Endothelial cell of umbilical vein (primary cell): ENCODE measurements at regions not wholly inside any gene's neighbourhood (a gene's known extent, or its start where the extent isn't known, plus 50 kb on each side); places are given as distances from the start of the nearest gene placed in this dataset.

Experiments
- BruUV-seq: library from RNA; stranded (reverse); fragments of 400-500 nt; replicated peaks from 2 replicates; lab custom pipeline; 2021; lab: Mats Ljungman, UMichigan
- CTCF ChIA-PET: fragments of 300-600, 350-600 bp; sonication (Branson Sonifier 250); formaldehyde crosslinking; loops from one replicate; lab custom pipeline; 2021; ENCODE audit warnings: antibody characterized with exemption, inconsistent platforms; lab: Charles Lee
- POLR2A ChIA-PET: fragments of 300-600, 350-600 bp; sonication (Branson Sonifier 250); formaldehyde crosslinking; loops from one replicate; lab custom pipeline; 2021; ENCODE audit warnings: antibody characterized with exemption, inconsistent platforms; lab: Charles Lee
- DNase-seq: peaks from one replicate; pipeline ENCODE4 v3.0.0-alpha.2; 2011; ENCODE audit warnings: low read depth, low spot score
- FAIRE-seq: peaks from 2 replicates; lab custom pipeline; 2011; peaks lifted over from hg19 to GRCh38; lab: Jason Lieb, UNC
- H2AFZ ChIP-seq: 2 replicates; pipeline ENCODE4 v1.6.0; 2012; ENCODE audit warnings: low read depth, low read length, control low read depth, inconsistent platforms
- H3K27ac ChIP-seq: 2 replicates; pipeline ENCODE4 v1.5.1; 2011; ENCODE audit warnings: low read depth, mild to moderate bottlenecking, control low read depth, low read length, moderate library complexity; ENCODE audit not compliant: insufficient read depth
- H3K27me3 ChIP-seq, 2 experiments: 2 replicates each; pipeline versions ENCODE4 v1.6.0 to v1.6.1; 2011; ENCODE audit warnings: low read length in 2 of 2, mixed read lengths in 1 of 2; ENCODE audit not compliant: control insufficient read depth in 2 of 2, insufficient read depth in 2 of 2
- H3K36me3 ChIP-seq, 2 experiments: 2 replicates in 1 of 2; 3 replicates in 1 of 2; pipeline ENCODE4 v1.5.1; 2011; ENCODE audit warnings: low read length in 2 of 2, mild to moderate bottlenecking in 1 of 2, moderate library complexity in 1 of 2; ENCODE audit not compliant: control insufficient read depth in 2 of 2, insufficient read depth in 2 of 2; ENCODE audit errors: extremely low read depth in 1 of 2
- H3K4me1 ChIP-seq: 3 replicates; pipeline ENCODE4 v1.5.1; 2011; ENCODE audit warnings: mild to moderate bottlenecking, low read length; ENCODE audit not compliant: control insufficient read depth, insufficient read depth; ENCODE audit errors: extremely low read depth
- H3K4me2 ChIP-seq: 2 replicates; pipeline ENCODE4 v1.6.1; 2011; ENCODE audit warnings: low read length, control low read depth, mixed read lengths; ENCODE audit not compliant: insufficient read depth
- H3K4me3 ChIP-seq, 3 experiments: fragments of 200-600 bp in 1 of 3; sonication (generic), shearing (Covaris generic) in 1 of 3; replicated peaks in 1 of 3; 2 replicates each; pipeline ENCODE4 v1.5.1; 2011 to 2016; ENCODE audit warnings: control low read depth in 3 of 3, low read length in 3 of 3, mild to moderate bottlenecking in 2 of 3, inconsistent platforms in 1 of 3, low read depth in 1 of 3, moderate library complexity in 1 of 3; ENCODE audit not compliant: insufficient read depth in 1 of 3
- H3K79me2 ChIP-seq: 2 replicates; pipeline ENCODE4 v1.6.0; 2012; ENCODE audit warnings: low read length, inconsistent platforms; ENCODE audit not compliant: control insufficient read depth, insufficient read depth
- H3K9ac ChIP-seq: replicated peaks from 2 replicates; pipeline ENCODE3; 2011; ENCODE audit warnings: low read length, control low read depth; ENCODE audit not compliant: insufficient read depth; ENCODE audit errors: extremely low read depth
- H3K9me1 ChIP-seq: replicated peaks from 3 replicates; pipeline ENCODE4 v1.6.0; 2011; ENCODE audit warnings: mild to moderate bottlenecking, low read length; ENCODE audit not compliant: control insufficient read depth, insufficient read depth; ENCODE audit errors: extremely low read depth
- H3K9me3 ChIP-seq: replicated peaks from 2 replicates; pipeline ENCODE4 v1.5.1; 2012; ENCODE audit warnings: low read length, inconsistent platforms; ENCODE audit not compliant: control insufficient read depth, insufficient read depth
- H4K20me1 ChIP-seq: replicated peaks from 2 replicates; pipeline ENCODE3; 2011; ENCODE audit warnings: mild to moderate bottlenecking, low read length; ENCODE audit not compliant: control insufficient read depth, insufficient read depth; ENCODE audit errors: extremely low read depth
- CTCF ChIP-seq, 2 donors: IDR thresholded peaks; 1 replicate in 1 of 2; 2 replicates in 1 of 2; pipeline ENCODE4 v1.5.1; 2011; ENCODE audit warnings: low read length in 2 of 2, mild to moderate bottlenecking in 2 of 2, moderate library complexity in 2 of 2, control low read depth in 1 of 2, inconsistent platforms in 1 of 2, low read depth in 1 of 2; ENCODE audit not compliant: insufficient read depth in 1 of 2; ENCODE audit errors: extremely low read depth in 1 of 2
- EZH2 ChIP-seq: IDR thresholded peaks from 2 replicates; pipeline ENCODE4 v1.6.1; 2012; ENCODE audit warnings: borderline replicate concordance, low read depth, mild to moderate bottlenecking, moderate library complexity, low read length, inconsistent platforms; ENCODE audit not compliant: severe bottlenecking
- FOS ChIP-seq: IDR thresholded peaks from 2 replicates; pipeline ENCODE4 v1.6.1; 2011; ENCODE audit warnings: mild to moderate bottlenecking, low read length, moderate library complexity, borderline replicate concordance; ENCODE audit not compliant: insufficient read depth
- GATA2 ChIP-seq: IDR thresholded peaks from 2 replicates; pipeline ENCODE4 v1.7.0; 2011; ENCODE audit warnings: low read depth, mild to moderate bottlenecking, moderate library complexity, mixed read lengths, low read length; ENCODE audit not compliant: insufficient read length, insufficient read depth
- JUN ChIP-seq: IDR thresholded peaks from 2 replicates; pipeline ENCODE4 v1.6.1; 2011; ENCODE audit warnings: borderline replicate concordance, low read depth; ENCODE audit not compliant: insufficient read length, insufficient read depth
- POLR2A ChIP-seq: IDR thresholded peaks from 2 replicates; pipeline ENCODE4 v1.6.1; 2012; ENCODE audit warnings: low read depth, mild to moderate bottlenecking, control low read depth, low read length
- POLR2AphosphoS5 ChIP-seq: IDR thresholded peaks from 2 replicates; pipeline ENCODE4 v1.6.1; 2012; ENCODE audit warnings: low read depth, mild to moderate bottlenecking, control low read depth, low read length, moderate library complexity; ENCODE audit not compliant: insufficient read depth
- dilution Hi-C: fragments of 300-500 bp; cut with MboI; formaldehyde crosslinking; loops from one replicate; pipeline ENCODE4 v1.15.0; 2019; ENCODE audit warnings: low sequenced_read_pairs; ENCODE audit not compliant: extremely low pct_ligation_motif_present
- intact Hi-C: fragments of 100-400 bp; cut with micrococcal nuclease; formaldehyde crosslinking; loops from one replicate; pipeline ENCODE4 v1.10.0; 2022

DNA sequence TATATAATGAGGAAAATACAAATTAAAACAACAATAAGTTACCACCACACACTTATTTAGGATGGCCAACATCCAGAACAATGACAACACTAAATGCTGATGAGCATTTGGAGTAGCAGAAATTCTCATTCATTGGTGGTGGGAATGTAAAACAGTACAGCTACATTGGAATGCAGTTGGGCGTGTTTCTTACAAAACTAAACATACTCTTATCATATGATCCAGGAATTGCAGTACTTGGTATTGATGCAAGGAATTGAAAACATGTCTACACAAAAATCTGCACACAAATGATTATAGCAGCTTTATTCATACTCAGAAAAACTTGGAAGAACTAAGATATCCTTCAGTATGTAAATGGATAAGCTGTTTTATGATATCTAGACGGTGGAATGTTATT, 594.2 kb downstream of the ZBBX start:
- TF ChIP-seq JUN (no peak), POLR2A (no peak), POLR2AphosphoS5 (no peak)
- CTCF ChIA-PET: no interaction called here
- Histone ChIP-seq H4K20me1 (no peaks in the 10 kb centered on the region), H3K27ac (no peak overlapping the region), H3K36me3 (no peaks in the 10 kb centered on the region), H3K9me3 (peaks cover 3% of the 10 kb centered on the region), H2AFZ (no peak overlapping the region), H3K4me2 (no peak overlapping the region), H3K27me3 (no peaks in the 10 kb centered on the region), H3K79me2 (no peaks in the 10 kb centered on the region), H3K9me1 (no peaks in the 10 kb centered on the region), H3K4me1 (no peaks in the 10 kb centered on the region), H3K4me3 (no peak overlapping the region), H3K9ac (no peak overlapping the region)
- FAIRE-seq: no peak
- POLR2A ChIA-PET: no interaction called here
- DNase-seq: no peak
- BruUV-seq: no TSS peak
- dilution Hi-C loops: no loop called here
- intact Hi-C loops: no loop called here

GRCh38 chr3:166783206-166783605, 596.9 kb downstream of the ZBBX start:
- CTCF ChIA-PET: no interaction called here
- Histone ChIP-seq H4K20me1 (no peaks in the 10 kb centered on the region), H3K4me2 (no peak overlapping the region), H3K27me3 (no peaks in the 10 kb centered on the region), H3K4me3 (no peak overlapping the region), H3K27ac (no peak overlapping the region), H2AFZ (no peak overlapping the region), H3K79me2 (no peaks in the 10 kb centered on the region), H3K9me3 (peaks cover 3% of the 10 kb centered on the region), H3K36me3 (no peaks in the 10 kb centered on the region), H3K4me1 (no peaks in the 10 kb centered on the region), H3K9me1 (no peaks in the 10 kb centered on the region), H3K9ac (no peak overlapping the region)
- intact Hi-C loops: no loop called here
- dilution Hi-C loops: no loop called here
- TF ChIP-seq FOS: no peak
- TF ChIP-seq EZH2: no peak
- TF ChIP-seq GATA2: no peak
- no peak for TF ChIP-seq POLR2AphosphoS5
- TF ChIP-seq CTCF (IDR thresholded peaks at IDR 0.05; ENCODE audit: extremely low read depth in 1 of 2, insufficient read depth in 1 of 2, low read depth in 1 of 2, low read length in 2 of 2): no peak
- no peak for TF ChIP-seq JUN
- no peak for TF ChIP-seq POLR2A
- no TSS peak for BruUV-seq
- DNase-seq (no peak), FAIRE-seq (no peak)
- POLR2A ChIA-PET: no interaction called here
